Fibroblast of lung (primary cell): ENCODE measurements at regions not wholly inside any gene's neighbourhood (a gene's known extent, or its start where the extent isn't known, plus 50 kb on each side); places are given as distances from the start of the nearest gene placed in this dataset.

Experiments
- EZH2 ChIP-seq: IDR thresholded peaks from 2 replicates; pipeline ENCODE4 v1.5.1; 2012; ENCODE audit warnings: low read length, control low read depth, mild to moderate bottlenecking; ENCODE audit errors: missing control alignments
- TF ChIP-seq, protein P1 (sequence below), 2 donors: IDR thresholded peaks in 1 of 2; conservative IDR thresholded peaks in 1 of 2; 1 replicate in 1 of 2; 2 replicates in 1 of 2; pipeline ENCODE4 v1.5.1; 2011 to 2012; ENCODE audit warnings: low read length in 2 of 2, control low read depth in 1 of 2, inconsistent platforms in 1 of 2, low read depth in 1 of 2, mild to moderate bottlenecking in 1 of 2

DNA sequence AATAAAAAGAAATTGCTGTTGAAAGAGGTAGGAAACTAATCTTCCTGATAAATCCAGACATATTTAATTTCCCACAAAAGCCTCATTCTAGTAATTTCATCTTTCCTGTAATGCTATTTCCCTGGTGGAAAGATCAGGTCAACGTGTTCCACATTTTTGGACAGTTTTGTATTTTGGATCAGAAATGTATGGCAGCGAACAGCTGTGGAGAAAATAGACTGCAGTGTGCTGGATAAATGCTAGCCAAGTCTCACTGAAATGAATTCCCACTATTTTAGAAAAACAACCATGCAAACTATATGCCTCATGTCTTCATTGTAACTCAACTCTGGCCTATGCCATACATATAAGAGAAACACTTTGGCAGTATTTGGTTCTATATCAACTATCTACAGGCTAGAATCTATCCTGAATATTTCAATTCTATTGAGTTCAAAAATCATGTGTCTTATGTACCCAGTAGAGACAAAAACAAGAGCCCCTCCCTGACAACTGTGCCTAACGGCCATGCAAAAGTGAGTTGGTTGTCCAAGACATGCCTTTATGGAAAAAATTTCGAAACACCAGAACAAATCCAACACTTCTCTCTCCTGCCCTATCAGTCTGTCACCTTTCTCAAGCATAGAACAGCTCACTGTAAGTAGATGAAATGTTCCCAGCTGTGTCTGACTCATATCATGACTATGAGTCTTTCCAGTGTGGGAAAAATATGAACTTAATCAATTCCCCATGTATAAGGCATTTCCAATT, 191.3 kb upstream of the NREP start:
- TF ChIP-seq, protein P1, sequence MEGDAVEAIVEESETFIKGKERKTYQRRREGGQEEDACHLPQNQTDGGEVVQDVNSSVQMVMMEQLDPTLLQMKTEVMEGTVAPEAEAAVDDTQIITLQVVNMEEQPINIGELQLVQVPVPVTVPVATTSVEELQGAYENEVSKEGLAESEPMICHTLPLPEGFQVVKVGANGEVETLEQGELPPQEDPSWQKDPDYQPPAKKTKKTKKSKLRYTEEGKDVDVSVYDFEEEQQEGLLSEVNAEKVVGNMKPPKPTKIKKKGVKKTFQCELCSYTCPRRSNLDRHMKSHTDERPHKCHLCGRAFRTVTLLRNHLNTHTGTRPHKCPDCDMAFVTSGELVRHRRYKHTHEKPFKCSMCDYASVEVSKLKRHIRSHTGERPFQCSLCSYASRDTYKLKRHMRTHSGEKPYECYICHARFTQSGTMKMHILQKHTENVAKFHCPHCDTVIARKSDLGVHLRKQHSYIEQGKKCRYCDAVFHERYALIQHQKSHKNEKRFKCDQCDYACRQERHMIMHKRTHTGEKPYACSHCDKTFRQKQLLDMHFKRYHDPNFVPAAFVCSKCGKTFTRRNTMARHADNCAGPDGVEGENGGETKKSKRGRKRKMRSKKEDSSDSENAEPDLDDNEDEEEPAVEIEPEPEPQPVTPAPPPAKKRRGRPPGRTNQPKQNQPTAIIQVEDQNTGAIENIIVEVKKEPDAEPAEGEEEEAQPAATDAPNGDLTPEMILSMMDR (conservative IDR thresholded peaks at IDR 0.05 in 1 of 2, IDR thresholded peaks at IDR 0.05 in 1 of 2; ENCODE audit: low read depth in 1 of 2, low read length in 2 of 2) = no peak
- no peak for TF ChIP-seq EZH2
